T-helper 2 cell treated with Interferon-gamma antibody and Interleukin-4, amounts not matched to agents 5 μg/mL and 100 μg/mL, for 36 hours (primary cell): ENCODE measurements at regions not wholly inside any gene's neighbourhood (a gene's known extent, or its start where the extent isn't known, plus 50 kb on each side); places are given as distances from the start of the nearest gene placed in this dataset.

ENCODE experiments used
- DNase-seq: peaks from one replicate; pipeline ENCODE4 v3.0.0; 2021; ENCODE audit warnings: low spot score
- H3K27ac Mint-ChIP-seq: one replicate; pipeline ENCODE4 v1.8.0; 2021; ENCODE audit warnings: mild to moderate bottlenecking, mixed read lengths
- H3K27me3 Mint-ChIP-seq: one replicate; pipeline ENCODE4 v1.8.0; 2021; ENCODE audit warnings: low read depth, mixed read lengths
- H3K36me3 Mint-ChIP-seq: one replicate; pipeline ENCODE4 v1.8.0; 2021; ENCODE audit warnings: low read depth, mixed read lengths
- H3K4me1 Mint-ChIP-seq: one replicate; pipeline ENCODE4 v1.8.0; 2021; ENCODE audit warnings: low read depth, mixed read lengths
- H3K4me3 Mint-ChIP-seq: one replicate; pipeline ENCODE4 v1.8.0; 2022; ENCODE audit warnings: mild to moderate bottlenecking, moderate library complexity, mixed read lengths
- H3K9me3 Mint-ChIP-seq: one replicate; pipeline ENCODE4 v1.8.0; 2021; ENCODE audit warnings: mixed read lengths

DNA sequence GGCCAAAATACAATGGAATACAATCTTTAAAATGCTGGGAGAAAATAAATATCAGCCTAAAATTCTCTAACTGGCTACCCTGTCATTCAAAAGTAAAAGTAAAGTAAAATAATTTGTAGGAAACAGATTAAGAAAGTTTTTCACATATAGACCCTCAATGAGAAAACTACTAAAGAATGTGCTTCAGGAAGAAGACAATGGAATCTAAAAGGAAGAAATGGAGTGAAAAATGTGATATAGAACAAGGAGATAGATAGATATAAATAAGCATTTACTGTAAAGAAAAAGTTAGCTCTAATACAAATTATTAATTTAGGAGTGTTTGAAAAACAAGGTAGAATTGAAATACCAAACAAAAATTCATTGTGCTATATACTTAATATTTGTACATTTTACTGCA, 368.6 kb upstream of the MPDZ start:
- no peak overlapping the region for H3K4me3 Mint-ChIP-seq
- no peaks in the 10 kb centered on the region for H3K4me1 Mint-ChIP-seq
- H3K9me3 Mint-ChIP-seq: peaks cover 14% of the 10 kb centered on the region
- no peaks in the 10 kb centered on the region for H3K27me3 Mint-ChIP-seq
- DNase-seq: no peak
- no peak overlapping the region for H3K27ac Mint-ChIP-seq
- no peaks in the 10 kb centered on the region for H3K36me3 Mint-ChIP-seq

DNA sequence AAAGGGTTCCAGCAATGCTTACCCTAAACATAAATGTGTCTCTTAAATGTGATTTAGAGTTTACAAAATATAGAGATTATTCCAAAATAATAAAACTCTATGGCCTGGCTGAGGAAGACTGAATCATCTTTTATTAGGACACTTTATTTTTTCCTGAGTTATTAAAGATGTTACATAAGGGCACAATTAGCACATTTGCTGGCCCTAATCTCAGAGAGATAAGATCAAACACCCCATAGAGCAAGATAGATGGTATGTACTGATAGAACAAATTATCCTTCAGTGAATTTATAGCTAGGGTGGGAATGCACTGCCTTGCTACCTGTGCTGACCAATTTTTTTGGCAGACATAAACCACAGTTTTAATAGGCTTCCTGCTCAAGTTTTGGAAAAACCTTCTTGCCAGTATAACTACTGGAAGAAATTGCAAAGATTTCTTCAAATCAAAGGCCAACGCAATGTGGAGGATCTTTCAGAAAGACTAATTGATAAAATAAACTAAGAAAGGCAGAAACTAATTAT, 367.1 kb upstream of the MPDZ start:
- peaks cover 8% of the 10 kb centered on the region for H3K9me3 Mint-ChIP-seq

GRCh38 chr9:13645557-13645956, 366.1 kb upstream of the MPDZ start:
- no peak for DNase-seq
- Mint-ChIP-seq H3K27me3 (no peaks in the 10 kb centered on the region), H3K27ac (no peak overlapping the region), H3K9me3 (peaks cover 8% of the 10 kb centered on the region), H3K36me3 (no peaks in the 10 kb centered on the region), H3K4me1 (no peaks in the 10 kb centered on the region), H3K4me3 (no peak overlapping the region)

More for the DNA sequence above, 367.1 kb upstream of the MPDZ start:
- DNase-seq: no peak
- no peak overlapping the region for H3K27ac Mint-ChIP-seq
- H3K4me3 Mint-ChIP-seq: no peak overlapping the region
- H3K27me3 Mint-ChIP-seq: no peaks in the 10 kb centered on the region
- H3K4me1 Mint-ChIP-seq: no peaks in the 10 kb centered on the region
- no peaks in the 10 kb centered on the region for H3K36me3 Mint-ChIP-seq

- no peaks in the 10 kb centered on the region for H3K36me3 Mint-ChIP-seq
- H3K4me1 Mint-ChIP-seq: no peaks in the 10 kb centered on the region
- DNase-seq: no peak
- no peak overlapping the region for H3K4me3 Mint-ChIP-seq
- no peak overlapping the region for H3K27ac Mint-ChIP-seq
- H3K9me3 Mint-ChIP-seq: peaks cover 8% of the 10 kb centered on the region
- no peaks in the 10 kb centered on the region for H3K27me3 Mint-ChIP-seq
These were observed 365.2 kb upstream of the MPDZ start for GRCh38 chr9:13644675-13645074.

DNA sequence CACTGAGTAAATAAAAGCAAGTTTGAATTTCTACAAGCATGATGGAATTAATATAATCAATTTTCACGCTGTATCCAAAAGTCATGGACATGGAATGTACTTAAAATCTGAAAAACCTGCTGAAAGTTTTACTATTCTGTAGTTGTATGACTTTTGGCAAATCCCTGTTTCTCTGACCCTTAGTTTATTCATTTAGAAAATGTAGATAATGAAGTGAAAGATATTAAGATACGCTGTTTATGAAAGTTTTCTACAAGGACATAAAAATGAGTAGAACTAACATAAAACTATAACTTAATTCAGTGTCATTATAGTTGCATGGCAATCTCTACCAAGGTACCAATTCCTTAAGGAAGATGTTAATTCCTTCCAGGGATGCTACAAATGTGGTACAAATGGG, 363.2 kb upstream of the MPDZ start:
- no peak for DNase-seq
- H3K4me3 Mint-ChIP-seq: no peak overlapping the region
- no peaks in the 10 kb centered on the region for H3K4me1 Mint-ChIP-seq
- H3K36me3 Mint-ChIP-seq: no peaks in the 10 kb centered on the region
- no peaks in the 10 kb centered on the region for H3K27me3 Mint-ChIP-seq
- peaks cover 3% of the 10 kb centered on the region for H3K9me3 Mint-ChIP-seq
- no peak overlapping the region for H3K27ac Mint-ChIP-seq

DNA sequence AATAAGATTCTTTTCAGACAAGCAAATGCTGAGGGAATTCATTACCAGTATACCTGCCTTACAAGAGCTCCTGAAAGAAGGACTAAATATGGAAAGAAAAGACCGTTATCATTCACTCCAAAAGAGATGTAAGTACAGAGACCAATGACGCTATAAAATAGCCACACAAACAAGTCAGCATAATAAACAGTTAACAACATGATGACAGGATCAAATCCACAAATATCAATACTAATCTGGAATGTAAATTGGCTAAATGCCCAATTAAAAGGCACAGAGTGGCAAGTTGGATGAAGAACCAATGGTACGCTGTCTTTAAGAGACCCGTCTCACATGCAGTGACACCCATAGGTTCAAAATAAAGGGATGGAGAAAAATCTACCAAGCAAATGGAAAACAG, 349.6 kb upstream of the MPDZ start:
- no peak for DNase-seq
- Mint-ChIP-seq H3K27ac (no peak overlapping the region), H3K4me3 (no peak overlapping the region), H3K27me3 (no peaks in the 10 kb centered on the region), H3K4me1 (no peaks in the 10 kb centered on the region), H3K9me3 (peaks cover 35% of the 10 kb centered on the region), H3K36me3 (no peaks in the 10 kb centered on the region)

- Mint-ChIP-seq H3K27ac (no peak overlapping the region), H3K4me3 (no peak overlapping the region), H3K4me1 (no peaks in the 10 kb centered on the region), H3K36me3 (no peaks in the 10 kb centered on the region), H3K9me3 (peaks cover 35% of the 10 kb centered on the region), H3K27me3 (no peaks in the 10 kb centered on the region)
- DNase-seq: no peak
These were observed 349.0 kb upstream of the MPDZ start for GRCh38 chr9:13628526-13628925.

DNA sequence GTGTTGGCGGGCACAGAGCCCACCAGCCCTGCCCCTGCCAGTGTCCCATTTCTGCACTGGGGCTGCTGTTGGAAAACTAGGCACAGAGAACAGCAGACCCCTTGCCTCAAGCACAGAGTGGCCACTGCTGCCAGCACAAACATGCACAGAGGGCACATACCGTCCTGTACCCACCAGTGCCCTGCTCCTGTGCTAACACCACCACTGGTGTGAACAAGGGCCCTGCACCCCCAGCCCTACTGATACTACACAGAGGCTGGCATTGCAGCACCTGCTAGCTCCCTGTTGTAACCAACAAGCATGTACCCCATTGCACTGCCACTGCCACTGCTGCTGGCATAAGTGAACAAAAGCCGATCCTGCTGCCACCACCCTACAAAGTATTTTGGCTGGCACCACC, 348.0 kb upstream of the MPDZ start:
- Mint-ChIP-seq H3K27ac (no peak overlapping the region), H3K4me3 (no peak overlapping the region), H3K36me3 (no peaks in the 10 kb centered on the region), H3K27me3 (no peaks in the 10 kb centered on the region), H3K4me1 (no peaks in the 10 kb centered on the region), H3K9me3 (peaks cover 35% of the 10 kb centered on the region)
- DNase-seq: no peak

DNA sequence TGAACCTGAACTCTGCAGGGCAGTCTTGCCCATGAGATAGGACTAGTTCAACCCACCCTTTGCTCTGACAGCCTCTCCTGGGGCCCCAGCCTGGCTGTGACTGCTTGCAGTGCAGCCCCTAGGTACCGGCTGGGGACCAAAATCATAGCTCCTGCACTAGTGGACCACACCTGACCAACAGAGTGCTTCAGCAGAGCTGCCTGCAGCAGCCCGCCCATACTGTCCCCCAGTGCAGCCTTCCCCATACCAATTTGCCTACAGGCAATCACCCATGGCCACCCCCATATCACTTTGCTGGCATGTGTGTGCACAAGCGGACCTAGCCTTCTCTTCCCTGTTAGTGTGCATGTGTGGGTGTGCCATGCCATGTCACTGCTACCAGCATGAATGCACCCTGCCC, 347.6 kb upstream of the MPDZ start:
- Mint-ChIP-seq H3K36me3 (no peaks in the 10 kb centered on the region), H3K4me3 (no peak overlapping the region), H3K9me3 (peaks cover 35% of the 10 kb centered on the region), H3K27me3 (no peaks in the 10 kb centered on the region), H3K4me1 (no peaks in the 10 kb centered on the region), H3K27ac (no peak overlapping the region)
- no peak for DNase-seq

- no peak for DNase-seq
- H3K27me3 Mint-ChIP-seq: no peaks in the 10 kb centered on the region
These were observed 347.1 kb upstream of the MPDZ start for GRCh38 chr9:13626601-13627000.

DNA sequence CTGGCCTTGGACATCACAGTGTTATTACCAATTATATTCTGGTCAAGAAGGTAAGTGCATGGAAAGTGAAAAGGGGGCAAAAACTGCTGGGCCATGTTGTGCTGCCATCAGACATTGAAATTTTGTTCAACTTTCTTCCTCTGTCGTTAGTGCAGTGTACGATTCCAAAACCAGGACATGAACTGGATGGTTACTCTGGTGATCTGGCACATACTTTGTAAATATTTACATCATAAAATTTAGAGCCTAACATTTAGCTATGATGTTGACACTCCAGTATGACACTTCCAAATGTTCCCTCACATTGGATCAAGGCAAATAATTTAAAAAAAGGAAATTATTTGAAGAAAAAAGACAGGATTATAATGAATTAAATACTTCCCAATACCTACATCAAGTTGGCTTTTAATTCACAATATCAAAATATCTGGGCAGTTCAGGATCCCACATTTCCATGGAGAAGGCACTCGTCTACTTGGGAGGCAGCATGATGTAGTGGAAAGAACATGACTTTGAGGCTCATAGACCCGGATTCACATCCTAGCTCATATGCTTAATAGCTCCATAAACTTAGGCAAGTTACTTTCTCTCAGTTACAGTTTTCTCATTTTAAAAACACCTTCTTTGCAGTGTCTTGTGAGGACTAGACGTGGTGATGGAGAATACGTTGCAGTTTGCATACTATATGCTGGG, 342.5 kb upstream of the MPDZ start:
- H3K4me3 Mint-ChIP-seq: no peak overlapping the region
- H3K27ac Mint-ChIP-seq: no peak overlapping the region
- H3K9me3 Mint-ChIP-seq: peaks cover 4% of the 10 kb centered on the region
- no peak for DNase-seq
- H3K4me1 Mint-ChIP-seq: no peaks in the 10 kb centered on the region
- H3K36me3 Mint-ChIP-seq: no peaks in the 10 kb centered on the region
- no peaks in the 10 kb centered on the region for H3K27me3 Mint-ChIP-seq

More at GRCh38 chr9:13626601-13627000, 347.1 kb upstream of the MPDZ start:
- H3K27ac Mint-ChIP-seq: no peak overlapping the region
- H3K4me1 Mint-ChIP-seq: no peaks in the 10 kb centered on the region
- H3K9me3 Mint-ChIP-seq: peaks cover 30% of the 10 kb centered on the region
- H3K4me3 Mint-ChIP-seq: no peak overlapping the region
- no peaks in the 10 kb centered on the region for H3K36me3 Mint-ChIP-seq

- no peak for DNase-seq
- peaks cover 8% of the 10 kb centered on the region for H3K9me3 Mint-ChIP-seq
- H3K27me3 Mint-ChIP-seq: no peaks in the 10 kb centered on the region
- H3K27ac Mint-ChIP-seq: no peak overlapping the region
- H3K36me3 Mint-ChIP-seq: no peaks in the 10 kb centered on the region
- H3K4me1 Mint-ChIP-seq: no peaks in the 10 kb centered on the region
- H3K4me3 Mint-ChIP-seq: no peak overlapping the region
These were observed 337.1 kb upstream of the MPDZ start for GRCh38 chr9:13616491-13617035.

- Mint-ChIP-seq H3K9me3 (peaks cover 3% of the 10 kb centered on the region), H3K4me3 (no peak overlapping the region), H3K36me3 (no peaks in the 10 kb centered on the region), H3K27ac (no peak overlapping the region), H3K4me1 (no peaks in the 10 kb centered on the region), H3K27me3 (no peaks in the 10 kb centered on the region)
- no peak for DNase-seq
These were observed 336.4 kb upstream of the MPDZ start for GRCh38 chr9:13615660-13616490.

- Mint-ChIP-seq H3K9me3 (peaks cover 3% of the 10 kb centered on the region), H3K27ac (no peak overlapping the region), H3K4me1 (no peaks in the 10 kb centered on the region), H3K36me3 (no peaks in the 10 kb centered on the region), H3K4me3 (no peak overlapping the region), H3K27me3 (no peaks in the 10 kb centered on the region)
- no peak for DNase-seq
These were observed 334.6 kb upstream of the MPDZ start for GRCh38 chr9:13614060-13614459.
